IMR-90 (cell line): ENCODE measurements at regions not wholly inside any gene's neighbourhood (a gene's known extent, or its start where the extent isn't known, plus 50 kb on each side); places are given as distances from the start of the nearest gene placed in this dataset.

Source experiments
- BHLHE40 ChIP-seq: fragments of 150-350 bp; IDR thresholded peaks from 2 replicates; pipeline ENCODE4 v1.6.1; 2016; ENCODE audit warnings: mild to moderate bottlenecking, low read depth, low read length
- CEBPB ChIP-seq: IDR thresholded peaks from 2 replicates; pipeline ENCODE4 v1.6.1; 2012; ENCODE audit warnings: low read depth, low read length, improper control_type of control experiment
- CTCF ChIP-seq: conservative IDR thresholded peaks from 2 replicates; pipeline ENCODE4 v1.5.1; 2012; ENCODE audit warnings: mild to moderate bottlenecking, low read depth, low read length, improper control_type of control experiment
- MAZ ChIP-seq: IDR thresholded peaks from 2 replicates; pipeline ENCODE4 v1.6.1; 2012; ENCODE audit warnings: low read depth, mild to moderate bottlenecking, low read length, improper control_type of control experiment, moderate library complexity, borderline replicate concordance
- MXI1 ChIP-seq: IDR thresholded peaks from 2 replicates; pipeline ENCODE4 v1.6.1; 2012; ENCODE audit warnings: low read depth, mild to moderate bottlenecking, low read length, moderate library complexity, borderline replicate concordance
- NFE2L2 ChIP-seq: fragments of 150-350 bp; IDR thresholded peaks from 2 replicates; pipeline ENCODE4 v1.6.1; 2016; ENCODE audit warnings: low read depth, mild to moderate bottlenecking, low read length
- POLR2A ChIP-seq: IDR thresholded peaks from 2 replicates; pipeline ENCODE4 v1.6.1; 2012; ENCODE audit warnings: mild to moderate bottlenecking, low read depth, low read length
- RAD21 ChIP-seq: IDR thresholded peaks from 2 replicates; pipeline ENCODE4 v1.6.1; 2012; ENCODE audit warnings: low read length, improper control_type of control experiment
- RCOR1 ChIP-seq: IDR thresholded peaks from 2 replicates; pipeline ENCODE4 v1.6.1; 2012; ENCODE audit warnings: mild to moderate bottlenecking, low read length, improper control_type of control experiment; ENCODE audit not compliant: insufficient replicate concordance
- RFX5 ChIP-seq: IDR thresholded peaks from 2 replicates; pipeline ENCODE4 v1.8.0; 2012; ENCODE audit warnings: low read depth, mild to moderate bottlenecking, low read length, moderate library complexity
- USF2 ChIP-seq: fragments of 150-350 bp; IDR thresholded peaks from 2 replicates; pipeline ENCODE4 v1.6.1; 2017; ENCODE audit warnings: mild to moderate bottlenecking, antibody characterized with exemption, low read length, low read depth
- TF ChIP-seq, protein P1 (sequence below): fragments of 150-350 bp; IDR thresholded peaks from 2 replicates; pipeline ENCODE4 v1.6.1; 2016; ENCODE audit warnings: low read depth, mild to moderate bottlenecking, low read length, moderate library complexity, borderline replicate concordance

DNA sequence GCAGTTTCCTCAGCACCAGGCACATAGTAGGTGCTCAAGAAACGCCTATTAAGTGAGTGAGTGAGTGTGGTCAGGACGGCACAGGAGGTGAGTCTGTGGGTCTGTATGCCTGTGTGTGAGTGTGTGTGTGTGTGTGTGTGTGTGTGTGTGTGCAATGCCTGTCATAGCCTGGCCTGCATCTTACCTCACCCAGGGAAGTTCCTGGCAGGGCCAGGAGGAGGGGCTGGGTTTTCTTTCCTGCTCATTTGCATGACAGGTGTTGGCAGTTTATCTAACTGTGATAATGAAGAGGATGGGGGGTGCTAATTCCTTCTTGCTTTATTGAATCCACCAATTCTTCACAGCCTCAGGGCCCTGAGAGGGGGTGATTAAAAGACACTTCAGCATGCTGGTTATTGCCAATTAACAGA lies 146.7 kb upstream of the MLN start:
- TF ChIP-seq CTCF: no peak
- no peak for TF ChIP-seq RFX5
- no peak for TF ChIP-seq POLR2A
- no peak for TF ChIP-seq CEBPB
- TF ChIP-seq RCOR1: no peak
- no peak for TF ChIP-seq NFE2L2
- no peak for TF ChIP-seq RAD21
- no peak for TF ChIP-seq USF2
- no peak for TF ChIP-seq MAZ
- TF ChIP-seq, protein P1, sequence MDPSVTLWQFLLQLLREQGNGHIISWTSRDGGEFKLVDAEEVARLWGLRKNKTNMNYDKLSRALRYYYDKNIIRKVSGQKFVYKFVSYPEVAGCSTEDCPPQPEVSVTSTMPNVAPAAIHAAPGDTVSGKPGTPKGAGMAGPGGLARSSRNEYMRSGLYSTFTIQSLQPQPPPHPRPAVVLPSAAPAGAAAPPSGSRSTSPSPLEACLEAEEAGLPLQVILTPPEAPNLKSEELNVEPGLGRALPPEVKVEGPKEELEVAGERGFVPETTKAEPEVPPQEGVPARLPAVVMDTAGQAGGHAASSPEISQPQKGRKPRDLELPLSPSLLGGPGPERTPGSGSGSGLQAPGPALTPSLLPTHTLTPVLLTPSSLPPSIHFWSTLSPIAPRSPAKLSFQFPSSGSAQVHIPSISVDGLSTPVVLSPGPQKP: no peak
- TF ChIP-seq MXI1: no peak
- TF ChIP-seq BHLHE40: no peak
